HG03095 (cell line): ENCODE measurements at regions not wholly inside any gene's neighbourhood (a gene's known extent, or its start where the extent isn't known, plus 50 kb on each side); places are given as distances from the start of the nearest gene placed in this dataset.
"Not testable (repeated sequence)": the region's sequence is repeated elsewhere in the genome, so short reads cannot be mapped to it uniquely, and the experiment has no call there.

ENCODE experiments used
- ATAC-seq: cut with Tn5 transposase; IDR thresholded peaks from one replicate; pipeline ENCODE4 v1.9.1; 2021; ENCODE audit warnings: moderate library complexity; ENCODE audit not compliant: unreplicated experiment

- ATAC-seq, result no peak
Measured at GRCh38 chr9:100794738-100795269, 216.9 kb downstream of the CAVIN4 start.

GRCh38 chr9:100803956-100804355, 224.6 kb upstream of the PLPPR1 start:
- ATAC-seq, result no peak

GRCh38 chr9:100811643-100812042, 216.9 kb upstream of the PLPPR1 start:
- no peak for ATAC-seq

DNA sequence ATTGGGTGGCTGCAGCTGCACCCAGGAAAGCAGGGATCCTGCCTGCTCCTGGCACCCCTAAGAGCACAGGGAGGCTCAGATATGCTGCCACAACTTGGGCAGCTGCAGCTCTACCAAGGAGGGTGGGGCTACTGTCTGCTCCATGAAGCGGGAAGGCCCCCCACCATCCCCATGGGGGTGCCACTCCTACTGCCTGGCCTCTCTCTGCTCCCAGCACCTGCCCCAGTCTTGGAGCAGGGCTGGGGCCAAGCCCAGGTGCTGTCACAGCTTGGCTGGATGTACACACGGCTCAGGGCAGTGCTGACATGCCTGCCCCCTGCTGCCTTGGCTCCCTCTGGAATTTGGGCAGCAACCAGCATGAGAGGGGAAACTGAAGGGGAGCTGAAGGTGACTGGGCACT, 214.7 kb upstream of the PLPPR1 start:
- ATAC-seq, result no peak

GRCh38 chr9:100819980-100820379, 208.5 kb upstream of the PLPPR1 start:
- no peak for ATAC-seq

DNA sequence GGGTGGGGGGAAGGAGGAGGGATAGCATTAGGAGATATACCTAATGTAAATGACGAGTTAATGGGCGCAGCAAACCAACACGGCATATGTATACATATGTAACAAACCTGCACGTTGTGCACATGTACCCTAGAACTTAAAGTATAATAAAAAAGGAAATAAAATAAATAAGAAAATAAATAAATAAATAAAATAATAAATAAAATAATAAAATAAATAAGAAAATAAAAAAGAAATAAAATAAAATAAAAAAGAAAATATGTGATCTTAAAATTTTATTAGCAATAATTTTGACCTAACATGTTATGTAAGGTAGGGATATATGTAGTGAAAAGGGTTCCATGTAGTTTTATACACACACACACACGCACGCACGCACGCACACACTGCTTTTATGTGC, 195.5 kb upstream of the PLPPR1 start:
- ATAC-seq, result not testable (repeated sequence)

DNA sequence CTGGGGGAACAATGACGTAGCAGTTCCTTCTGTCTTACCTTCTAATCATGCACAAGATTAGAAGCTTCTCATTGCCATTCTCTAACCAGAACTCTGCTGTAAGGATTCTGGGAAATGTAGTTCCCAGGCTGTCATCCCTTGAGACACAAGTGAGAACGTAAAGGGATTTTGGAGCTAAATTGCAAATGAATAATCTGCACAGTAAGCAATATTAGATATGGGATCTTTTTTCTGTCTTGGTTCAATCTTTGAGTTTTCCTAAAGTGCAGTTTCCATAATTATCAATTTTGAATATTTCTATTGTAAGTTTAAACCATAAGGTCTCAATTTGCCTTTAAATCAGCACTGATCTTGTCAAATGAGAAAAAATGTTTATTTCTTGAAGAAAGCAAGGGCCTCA, 189.7 kb upstream of the PLPPR1 start:
- no peak for ATAC-seq

DNA sequence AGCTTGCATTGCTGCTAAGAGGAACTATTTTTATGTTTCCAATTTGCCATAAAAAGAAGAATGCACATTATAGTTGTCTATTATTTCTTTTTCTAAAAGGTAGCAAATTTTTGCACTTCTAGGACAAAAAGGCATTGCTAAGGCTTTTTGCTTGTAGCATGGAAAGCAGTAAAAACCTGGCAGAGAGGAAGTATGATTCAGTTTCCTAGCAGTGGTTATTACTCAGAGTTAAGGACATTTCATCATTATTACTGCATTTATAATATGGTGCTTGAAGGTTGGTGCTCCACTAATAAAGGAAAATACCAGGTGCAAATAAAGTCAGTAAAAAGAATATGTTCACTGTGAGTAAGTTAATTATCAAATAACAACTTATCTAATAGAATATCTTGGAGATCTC, 179.8 kb upstream of the PLPPR1 start:
- ATAC-seq, result no peak

DNA sequence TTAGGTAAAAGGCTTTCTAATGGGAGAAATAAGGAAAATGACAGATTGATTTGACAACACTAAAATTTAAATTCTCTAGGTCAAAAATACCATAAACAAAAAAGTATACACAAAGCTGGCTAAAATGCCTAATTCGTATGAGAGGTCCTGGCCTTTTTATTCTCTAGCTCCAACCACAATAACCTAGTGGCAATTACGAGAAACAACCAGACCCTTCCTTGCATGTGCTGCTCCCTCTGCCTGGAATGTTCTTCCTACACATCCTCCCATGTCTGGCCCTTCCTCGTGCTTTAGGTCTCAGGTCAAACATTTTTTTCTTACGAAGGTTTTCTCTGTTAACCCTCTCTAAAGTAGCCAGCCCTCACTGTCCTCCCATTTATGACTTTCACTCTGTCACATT, 176.4 kb upstream of the PLPPR1 start:
- ATAC-seq, result no peak

DNA sequence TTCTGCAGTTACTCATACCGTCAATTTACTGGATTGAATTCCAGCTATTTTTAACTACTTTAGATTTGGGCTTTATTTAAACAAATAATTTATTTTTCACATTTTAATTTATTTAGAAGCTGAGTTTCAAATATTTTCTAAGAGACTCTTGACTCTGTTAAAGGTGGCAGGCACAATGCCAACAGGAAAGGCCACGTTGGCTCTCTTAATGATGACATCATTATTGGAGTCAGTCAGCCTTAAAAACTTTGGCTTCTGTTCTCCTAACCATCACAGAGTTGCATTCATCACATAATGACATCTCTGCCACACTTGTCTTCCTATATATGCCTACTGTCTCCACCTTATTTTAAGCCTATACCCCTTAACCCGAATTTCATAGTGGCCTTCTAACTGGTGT, 172.3 kb upstream of the PLPPR1 start:
- ATAC-seq, result no peak

DNA sequence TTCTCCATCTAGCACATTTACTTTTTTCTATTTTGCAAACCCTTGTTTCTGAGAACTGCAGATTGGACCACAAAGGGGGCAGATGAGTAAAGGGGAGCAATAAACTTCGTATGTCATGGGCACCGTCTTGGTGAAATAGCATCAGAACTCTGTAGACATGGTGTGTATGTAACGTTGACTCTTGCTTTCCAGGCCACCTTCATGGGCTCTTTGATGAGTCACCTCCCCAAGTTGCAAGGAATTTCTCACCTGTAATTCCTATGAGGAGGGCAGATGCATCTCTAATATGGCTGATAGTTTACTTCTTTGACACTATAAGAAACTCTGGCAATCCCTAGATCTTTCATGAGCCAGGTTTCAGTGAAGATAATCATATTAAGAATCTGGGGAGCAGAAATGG, 163.4 kb upstream of the PLPPR1 start:
- no peak for ATAC-seq

GRCh38 chr9:100865648-100866047, 162.9 kb upstream of the PLPPR1 start:
- ATAC-seq, result no peak

- ATAC-seq, result no peak
Measured at GRCh38 chr9:100869326-100869725, 159.2 kb upstream of the PLPPR1 start.

- ATAC-seq, result no peak
Measured at GRCh38 chr9:100879884-100880283, 148.6 kb upstream of the PLPPR1 start.

DNA sequence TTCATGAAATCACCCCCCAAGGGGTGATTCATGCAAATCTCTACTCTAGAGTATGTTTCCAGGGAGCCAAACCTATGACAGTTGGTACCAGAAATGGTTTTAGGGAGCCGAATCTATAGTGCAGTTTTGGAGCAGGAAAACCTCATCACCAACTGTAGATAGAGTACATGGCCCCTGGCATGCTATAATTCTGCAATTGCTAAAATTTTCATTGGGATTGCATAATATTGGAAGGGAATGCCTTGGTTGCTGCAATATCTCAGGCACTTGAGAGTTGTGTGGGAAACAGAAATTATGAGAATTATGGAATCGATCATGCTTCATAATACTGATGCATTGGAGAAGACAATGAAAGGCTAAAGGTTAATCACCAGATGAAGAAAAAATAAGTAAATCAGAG, 148.2 kb upstream of the PLPPR1 start:
- no peak for ATAC-seq

DNA sequence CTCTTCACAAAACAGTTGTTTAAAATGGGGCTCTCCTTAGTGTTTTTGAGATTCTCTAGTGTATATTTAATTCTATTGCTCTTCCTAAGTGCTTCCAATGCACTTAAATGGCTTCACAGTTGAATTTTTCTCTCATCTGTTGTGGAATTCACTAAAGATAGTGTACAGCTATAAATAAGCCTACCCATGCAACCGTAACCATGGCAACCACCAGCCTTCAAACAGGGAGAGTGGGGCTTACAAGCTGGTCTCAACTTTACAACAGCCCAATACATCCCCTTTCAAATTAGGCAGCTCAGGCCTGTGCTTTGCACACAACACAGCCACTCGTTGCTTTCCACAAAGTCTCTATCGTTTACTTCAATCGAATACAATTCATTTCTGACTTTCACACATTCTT, 144.0 kb upstream of the PLPPR1 start:
- ATAC-seq, result no peak

DNA sequence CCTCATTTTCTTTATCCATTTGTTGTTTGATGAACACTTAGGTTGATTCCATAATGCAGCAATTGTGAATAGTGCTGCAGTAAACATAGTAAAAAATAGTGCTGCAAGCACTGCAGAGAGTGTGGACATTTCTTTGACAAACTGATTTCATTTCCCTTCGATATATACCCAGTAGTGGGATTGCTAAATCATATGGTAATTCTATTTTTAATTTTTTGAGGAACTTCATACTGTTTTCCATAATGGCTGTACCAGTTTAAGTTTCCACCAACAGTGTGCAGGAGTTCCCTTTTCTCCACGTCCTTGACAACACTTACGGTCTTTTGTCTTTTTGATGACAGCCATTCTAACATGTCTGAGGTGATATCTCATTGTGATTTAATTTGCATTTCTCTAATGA, 138.2 kb upstream of the PLPPR1 start:
- ATAC-seq, result no peak

DNA sequence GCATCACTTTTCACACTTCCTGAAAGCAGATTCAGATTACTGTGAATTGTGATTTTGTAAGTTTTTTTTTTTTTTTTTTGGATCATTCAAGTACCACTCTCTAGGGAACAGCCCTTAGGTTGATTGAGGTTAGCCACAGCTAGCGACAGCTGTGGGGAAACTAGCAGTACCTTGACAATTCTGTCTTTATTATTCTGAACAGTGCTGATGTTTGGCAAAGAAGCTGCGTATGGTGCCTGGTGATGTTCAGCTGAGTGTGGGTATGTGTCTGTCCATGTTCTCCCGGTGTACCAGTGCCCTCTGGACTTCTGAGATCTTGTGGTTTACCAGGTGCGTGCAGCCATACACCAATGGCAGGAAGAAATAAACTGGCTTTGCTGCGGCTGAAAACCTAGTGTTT, 117.3 kb upstream of the PLPPR1 start:
- no peak for ATAC-seq

- ATAC-seq, result no peak
Measured at GRCh38 chr9:100913257-100913656, 115.3 kb upstream of the PLPPR1 start.

GRCh38 chr9:100914266-100914665, 114.3 kb upstream of the PLPPR1 start:
- ATAC-seq, result no peak

- ATAC-seq, result no peak
Measured at GRCh38 chr9:100919506-100919905, 109.0 kb upstream of the PLPPR1 start.

DNA sequence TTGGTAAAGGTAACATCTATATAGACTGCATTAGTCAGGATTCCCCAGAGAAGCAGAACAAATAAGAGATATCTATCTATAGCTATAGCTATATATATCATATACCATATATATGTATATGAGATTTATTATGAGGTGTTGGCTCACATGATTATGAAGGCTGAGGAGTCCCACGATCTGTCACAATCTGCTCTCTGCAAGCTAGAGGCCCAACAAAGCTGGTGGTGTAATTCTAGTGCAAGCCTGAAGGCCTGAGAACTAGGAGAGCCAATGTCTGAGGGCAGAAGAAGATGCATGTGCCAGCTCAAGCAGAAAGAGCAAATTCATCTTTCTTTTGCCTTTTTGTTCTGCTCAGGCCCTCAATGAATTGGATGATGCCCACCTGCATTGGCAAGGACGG, 102.2 kb upstream of the PLPPR1 start:
- no peak for ATAC-seq

GRCh38 chr9:100927763-100928162, 100.8 kb upstream of the PLPPR1 start:
- no peak for ATAC-seq

GRCh38 chr9:100933656-100934055, 94.9 kb upstream of the PLPPR1 start:
- ATAC-seq, result no peak
